ENCODE measurements at regions not wholly inside any gene's neighbourhood (a gene's known extent, or its start where the extent isn't known, plus 50 kb on each side); places are given as distances from the start of the nearest gene placed in this dataset.
A peak's percentile ranks its signal among the peaks of the same experiment; 100 is the strongest.

DNA sequence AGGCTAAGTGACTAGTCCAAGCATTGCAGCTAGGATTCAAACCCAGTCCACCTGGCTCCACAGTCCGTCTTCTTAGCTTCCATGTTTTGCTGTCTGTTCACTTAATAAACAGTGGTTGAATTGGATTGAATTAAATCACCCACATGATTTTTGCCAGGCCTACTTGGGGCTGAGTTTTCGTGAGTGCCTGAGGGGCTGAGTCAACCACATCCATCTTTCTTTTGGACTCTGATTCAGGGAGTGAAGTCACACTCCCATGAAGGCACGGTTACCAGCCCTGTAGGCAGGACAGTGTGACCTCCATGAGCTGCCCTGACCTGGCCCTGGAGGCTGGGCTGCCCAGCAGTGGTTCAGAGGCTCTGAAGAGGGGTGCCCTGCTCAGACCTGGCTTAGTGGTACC lies 123.7 kb downstream of the ACTL8 start (continued):
- no peak for TF ChIP-seq GABPA (IDR thresholded peaks at IDR 0.05; ENCODE audit: low read depth)
- peak; percentile 58; the same call in 1 of the 2 replicates for TF ChIP-seq NFIC (IDR thresholded peaks at IDR 0.05; ENCODE audit: borderline replicate concordance)
- peak; percentile 88 for TF ChIP-seq TCF12 (IDR thresholded peaks at IDR 0.05)
- no peak for TF ChIP-seq GATA2 (CRISPR knock-in tag; IDR thresholded peaks at IDR 0.05)
- TF ChIP-seq JUND (IDR thresholded peaks at IDR 0.05): peak; percentile 61
- peak; percentile 69 for TF ChIP-seq FOXJ3 (CRISPR knock-in tag; IDR thresholded peaks at IDR 0.05)
- TF ChIP-seq RAD21 (IDR thresholded peaks at IDR 0.05; ENCODE audit: low read length): 0 out of 2 replicates have a peak, but pooled peaks have one; percentile 5
- TF ChIP-seq, protein P1, sequence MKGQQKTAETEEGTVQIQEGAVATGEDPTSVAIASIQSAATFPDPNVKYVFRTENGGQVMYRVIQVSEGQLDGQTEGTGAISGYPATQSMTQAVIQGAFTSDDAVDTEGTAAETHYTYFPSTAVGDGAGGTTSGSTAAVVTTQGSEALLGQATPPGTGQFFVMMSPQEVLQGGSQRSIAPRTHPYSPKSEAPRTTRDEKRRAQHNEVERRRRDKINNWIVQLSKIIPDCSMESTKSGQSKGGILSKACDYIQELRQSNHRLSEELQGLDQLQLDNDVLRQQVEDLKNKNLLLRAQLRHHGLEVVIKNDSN (IDR thresholded peaks at IDR 0.05; ENCODE audit: borderline replicate concordance, low read depth): peak; percentile 20; the same call in 1 of the 2 replicates
- TF ChIP-seq ELF1 (IDR thresholded peaks at IDR 0.05): no peak
- no peak for TF ChIP-seq RFX5 (IDR thresholded peaks at IDR 0.05; ENCODE audit: low read length)
- TF ChIP-seq, protein P2, sequence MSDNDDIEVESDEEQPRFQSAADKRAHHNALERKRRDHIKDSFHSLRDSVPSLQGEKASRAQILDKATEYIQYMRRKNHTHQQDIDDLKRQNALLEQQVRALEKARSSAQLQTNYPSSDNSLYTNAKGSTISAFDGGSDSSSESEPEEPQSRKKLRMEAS (IDR thresholded peaks at IDR 0.05; ENCODE audit: low read depth): 0 out of 2 replicates have a peak, but pooled peaks have one; percentile 44
- no peak for TF ChIP-seq RXRA (IDR thresholded peaks at IDR 0.05; ENCODE audit: borderline replicate concordance, low read depth)
- no peak for TF ChIP-seq MXI1 (IDR thresholded peaks at IDR 0.05; ENCODE audit: low read depth, low read length)
- no peak for TF ChIP-seq NRF1 (IDR thresholded peaks at IDR 0.05; ENCODE audit: low read depth, low read length)
- peak; percentile 78; the same call in 1 of the 2 replicates for TF ChIP-seq FOSL2 (IDR thresholded peaks at IDR 0.05; ENCODE audit: borderline replicate concordance, low read depth)
- TF ChIP-seq TAF1 (IDR thresholded peaks at IDR 0.05; ENCODE audit: borderline replicate concordance, low read depth, low read length): no peak
- peak; percentile 29 for TF ChIP-seq CHD2 (IDR thresholded peaks at IDR 0.05; ENCODE audit: low read length, partially characterized antibody)
- TF ChIP-seq FOXM1 (IDR thresholded peaks at IDR 0.05; ENCODE audit: low read depth): no peak
- TF ChIP-seq, protein P3, sequence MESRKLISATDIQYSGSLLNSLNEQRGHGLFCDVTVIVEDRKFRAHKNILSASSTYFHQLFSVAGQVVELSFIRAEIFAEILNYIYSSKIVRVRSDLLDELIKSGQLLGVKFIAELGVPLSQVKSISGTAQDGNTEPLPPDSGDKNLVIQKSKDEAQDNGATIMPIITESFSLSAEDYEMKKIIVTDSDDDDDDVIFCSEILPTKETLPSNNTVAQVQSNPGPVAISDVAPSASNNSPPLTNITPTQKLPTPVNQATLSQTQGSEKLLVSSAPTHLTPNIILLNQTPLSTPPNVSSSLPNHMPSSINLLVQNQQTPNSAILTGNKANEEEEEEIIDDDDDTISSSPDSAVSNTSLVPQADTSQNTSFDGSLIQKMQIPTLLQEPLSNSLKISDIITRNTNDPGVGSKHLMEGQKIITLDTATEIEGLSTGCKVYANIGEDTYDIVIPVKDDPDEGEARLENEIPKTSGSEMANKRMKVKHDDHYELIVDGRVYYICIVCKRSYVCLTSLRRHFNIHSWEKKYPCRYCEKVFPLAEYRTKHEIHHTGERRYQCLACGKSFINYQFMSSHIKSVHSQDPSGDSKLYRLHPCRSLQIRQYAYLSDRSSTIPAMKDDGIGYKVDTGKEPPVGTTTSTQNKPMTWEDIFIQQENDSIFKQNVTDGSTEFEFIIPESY (IDR thresholded peaks at IDR 0.05; ENCODE audit: borderline replicate concordance, low read depth): no peak
- TF ChIP-seq EZH2phosphoT487 (IDR thresholded peaks at IDR 0.05; ENCODE audit: borderline replicate concordance, low read depth): no peak
- no peak for TF ChIP-seq SIN3A (IDR thresholded peaks at IDR 0.05; ENCODE audit: borderline replicate concordance, low read depth, low read length)

DNA sequence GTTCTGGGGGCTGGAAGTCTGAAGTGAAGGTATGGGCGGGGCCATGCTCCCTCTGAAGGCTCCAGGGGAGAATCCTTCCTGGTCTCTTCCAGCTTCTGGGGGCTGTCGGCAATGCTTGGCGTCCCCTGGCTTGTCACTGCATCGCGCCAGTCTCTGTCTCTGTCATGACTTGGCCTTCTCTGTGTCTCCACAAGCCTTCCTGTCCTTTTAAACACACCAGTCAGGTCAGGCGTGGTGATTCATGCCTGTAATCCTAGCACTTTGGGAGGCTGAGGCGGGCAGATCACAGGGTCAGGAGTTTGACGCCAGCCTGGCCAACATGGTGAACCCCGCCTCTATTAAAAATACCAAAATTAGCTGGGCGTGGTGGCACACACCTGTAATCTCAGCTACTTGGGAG lies 125.3 kb downstream of the ACTL8 start:
- H4K20me1 ChIP-seq (ENCODE audit: insufficient read depth): no peaks in the 10 kb centered on the region
- DNase-seq: no peak
- H3K79me2 ChIP-seq (ENCODE audit: insufficient read depth): no peaks in the 10 kb centered on the region
- 93% methylated on average over 6 of the region's 10 CpGs for WGBS (ENCODE audit: low lambda C conversion rate)
- H3K27me3 ChIP-seq (ENCODE audit: insufficient read depth): no peaks in the 10 kb centered on the region
- H3K4me3 ChIP-seq (ENCODE audit: low read depth in 2 of 2, low read length in 1 of 2): no peak overlapping the region
- no peak overlapping the region for H2AFZ ChIP-seq (ENCODE audit: low read depth)
- ChIA-PET POLR2A (no interaction called here), CTCF (interaction anchor here (0.6 to 1.0 kb wide), 2 partner anchors 29 to 684 kb away, joined by 3 read pairs; no protein-coding TSS in a partner anchor)
- H3K4me2 ChIP-seq: no peak overlapping the region
- no peak overlapping the region for H3K27ac ChIP-seq (ENCODE audit: low read depth in 2 of 2, low read length in 1 of 2)
- H3K9me2 ChIP-seq: no peaks in the 10 kb centered on the region
- no peaks in the 10 kb centered on the region for H3K36me3 ChIP-seq (replicated peaks in 1 of 2; ENCODE audit: control insufficient read depth in 1 of 2, insufficient read depth in 2 of 2, low read length in 1 of 2)
- H3K9me3 ChIP-seq: no peaks in the 10 kb centered on the region
- no peaks in the 10 kb centered on the region for H3F3A ChIP-seq (replicated peaks; ENCODE audit: insufficient read depth)
- peaks cover 10 to 15% of the 10 kb centered on the region in 2 experiments; a peak in 3 of 4 replicates for H3K4me1 ChIP-seq (ENCODE audit: control insufficient read depth in 1 of 2, insufficient read depth in 2 of 2, low read depth in 1 of 2, low read length in 1 of 2)
- no peak overlapping the region for H3K9ac ChIP-seq
- TF ChIP-seq GATA2 (CRISPR knock-in tag; IDR thresholded peaks at IDR 0.05) (no peak), RXRA (IDR thresholded peaks at IDR 0.05; ENCODE audit: borderline replicate concordance, low read depth) (no peak), NRF1 (IDR thresholded peaks at IDR 0.05; ENCODE audit: low read depth, low read length) (no peak), TEAD4 (IDR thresholded peaks at IDR 0.05; ENCODE audit: borderline replicate concordance, insufficient read depth) (no peak), JUND (IDR thresholded peaks at IDR 0.05) (no peak), CHD2 (IDR thresholded peaks at IDR 0.05; ENCODE audit: low read length, partially characterized antibody) (no peak), FOXJ3 (CRISPR knock-in tag; IDR thresholded peaks at IDR 0.05) (no peak), FOSL2 (IDR thresholded peaks at IDR 0.05; ENCODE audit: borderline replicate concordance, low read depth) (no peak), MXI1 (IDR thresholded peaks at IDR 0.05; ENCODE audit: low read depth, low read length) (no peak)
- TF ChIP-seq, protein P2 (IDR thresholded peaks at IDR 0.05; ENCODE audit: low read depth): no peak
- TF ChIP-seq, protein P4, sequence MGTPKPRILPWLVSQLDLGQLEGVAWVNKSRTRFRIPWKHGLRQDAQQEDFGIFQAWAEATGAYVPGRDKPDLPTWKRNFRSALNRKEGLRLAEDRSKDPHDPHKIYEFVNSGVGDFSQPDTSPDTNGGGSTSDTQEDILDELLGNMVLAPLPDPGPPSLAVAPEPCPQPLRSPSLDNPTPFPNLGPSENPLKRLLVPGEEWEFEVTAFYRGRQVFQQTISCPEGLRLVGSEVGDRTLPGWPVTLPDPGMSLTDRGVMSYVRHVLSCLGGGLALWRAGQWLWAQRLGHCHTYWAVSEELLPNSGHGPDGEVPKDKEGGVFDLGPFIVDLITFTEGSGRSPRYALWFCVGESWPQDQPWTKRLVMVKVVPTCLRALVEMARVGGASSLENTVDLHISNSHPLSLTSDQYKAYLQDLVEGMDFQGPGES (IDR thresholded peaks at IDR 0.05; ENCODE audit: low read depth, low read length): no peak
- TF ChIP-seq, protein P5, sequence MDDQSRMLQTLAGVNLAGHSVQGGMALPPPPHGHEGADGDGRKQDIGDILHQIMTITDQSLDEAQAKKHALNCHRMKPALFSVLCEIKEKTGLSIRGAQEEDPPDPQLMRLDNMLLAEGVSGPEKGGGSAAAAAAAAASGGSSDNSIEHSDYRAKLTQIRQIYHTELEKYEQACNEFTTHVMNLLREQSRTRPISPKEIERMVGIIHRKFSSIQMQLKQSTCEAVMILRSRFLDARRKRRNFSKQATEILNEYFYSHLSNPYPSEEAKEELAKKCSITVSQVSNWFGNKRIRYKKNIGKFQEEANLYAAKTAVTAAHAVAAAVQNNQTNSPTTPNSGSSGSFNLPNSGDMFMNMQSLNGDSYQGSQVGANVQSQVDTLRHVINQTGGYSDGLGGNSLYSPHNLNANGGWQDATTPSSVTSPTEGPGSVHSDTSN (IDR thresholded peaks at IDR 0.05): no peak
